HG03045 (cell line): ENCODE measurements at regions not wholly inside any gene's neighbourhood (a gene's known extent, or its start where the extent isn't known, plus 50 kb on each side); places are given as distances from the start of the nearest gene placed in this dataset.

Experiments
- ATAC-seq: cut with Tn5 transposase; IDR thresholded peaks from one replicate; pipeline ENCODE4 v1.9.1; 2021; ENCODE audit warnings: mild to moderate bottlenecking, moderate library complexity; ENCODE audit not compliant: unreplicated experiment

DNA sequence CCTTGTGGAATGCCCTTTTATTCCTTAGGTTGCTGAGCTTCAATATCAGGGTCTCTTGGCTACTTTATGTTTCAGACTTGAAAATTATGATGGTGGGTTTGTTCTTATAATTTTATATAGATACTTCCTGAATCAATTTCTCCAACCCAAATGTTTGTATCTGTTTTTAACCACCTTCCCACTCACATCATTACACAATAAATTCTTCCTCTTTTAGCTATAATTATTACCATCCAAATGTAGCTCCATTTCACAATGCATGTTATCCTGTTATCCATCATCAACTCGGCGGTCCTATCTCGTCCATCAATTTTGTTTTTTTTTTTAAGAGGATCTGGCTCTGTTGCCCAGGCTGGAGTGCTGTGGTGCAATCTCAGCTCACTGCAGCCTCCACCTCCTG lies 357.6 kb upstream of the ZP4 start:
- no peak for ATAC-seq

DNA sequence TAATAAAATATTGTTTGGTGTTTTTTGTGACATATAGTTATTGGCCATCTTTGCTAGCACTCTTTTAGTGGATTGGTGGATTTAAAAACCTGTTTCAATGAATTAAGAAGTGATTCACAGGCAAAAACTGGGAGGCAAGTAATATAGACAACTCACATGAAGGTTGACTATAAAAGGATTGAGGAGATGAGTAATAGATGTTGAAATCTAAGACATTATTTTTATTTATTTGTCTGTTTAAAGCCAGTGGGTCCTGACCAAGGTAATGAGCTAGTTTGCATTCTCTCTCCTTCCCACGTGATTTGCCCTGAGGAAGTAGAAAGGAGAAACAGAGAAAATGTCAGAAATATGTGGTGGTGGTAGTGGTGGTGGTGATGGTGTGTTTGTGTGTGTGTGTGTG lies 351.5 kb upstream of the ZP4 start:
- ATAC-seq, result no peak

DNA sequence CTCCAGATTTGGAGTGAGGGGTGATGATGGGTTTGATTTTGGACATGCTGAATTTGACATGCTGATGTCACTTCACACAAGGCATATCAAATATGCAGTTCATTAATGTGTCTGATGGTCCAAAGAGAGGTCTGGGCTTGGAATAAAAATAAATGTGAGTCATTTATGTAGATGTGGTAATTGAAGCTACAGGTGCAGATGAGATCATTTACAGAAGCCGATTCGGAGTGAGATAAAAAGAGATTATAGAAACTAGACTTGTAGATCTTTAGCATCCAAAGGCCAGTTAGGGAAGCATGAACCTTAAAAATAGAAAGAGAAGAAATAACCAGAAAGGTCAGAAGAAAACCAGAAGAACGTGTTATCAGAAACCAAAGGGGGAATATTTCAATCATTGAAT lies 350.9 kb upstream of the ZP4 start:
- ATAC-seq, result no peak

GRCh38 chr1:238239343-238239742 lies 348.6 kb upstream of the ZP4 start:
- no peak for ATAC-seq

DNA sequence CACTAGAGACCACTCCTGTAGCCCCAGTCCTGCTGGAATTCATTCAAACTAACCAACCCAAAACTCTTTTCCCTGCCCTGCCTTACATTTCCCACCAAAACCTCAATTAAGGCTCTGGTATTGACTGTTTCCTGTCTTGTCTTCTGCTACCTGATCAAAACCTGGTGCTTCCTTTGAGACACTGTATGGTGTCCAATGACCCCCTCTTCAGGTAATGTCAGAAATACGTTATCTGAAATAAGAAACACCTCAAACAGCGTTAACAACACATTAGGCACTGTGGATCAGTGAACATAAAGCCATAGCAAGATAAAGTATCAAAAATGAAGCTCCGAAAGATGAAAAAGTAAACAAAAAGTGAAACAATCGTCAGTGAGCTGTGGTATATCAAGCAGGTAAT lies 343.2 kb upstream of the ZP4 start:
- ATAC-seq, result no peak

DNA sequence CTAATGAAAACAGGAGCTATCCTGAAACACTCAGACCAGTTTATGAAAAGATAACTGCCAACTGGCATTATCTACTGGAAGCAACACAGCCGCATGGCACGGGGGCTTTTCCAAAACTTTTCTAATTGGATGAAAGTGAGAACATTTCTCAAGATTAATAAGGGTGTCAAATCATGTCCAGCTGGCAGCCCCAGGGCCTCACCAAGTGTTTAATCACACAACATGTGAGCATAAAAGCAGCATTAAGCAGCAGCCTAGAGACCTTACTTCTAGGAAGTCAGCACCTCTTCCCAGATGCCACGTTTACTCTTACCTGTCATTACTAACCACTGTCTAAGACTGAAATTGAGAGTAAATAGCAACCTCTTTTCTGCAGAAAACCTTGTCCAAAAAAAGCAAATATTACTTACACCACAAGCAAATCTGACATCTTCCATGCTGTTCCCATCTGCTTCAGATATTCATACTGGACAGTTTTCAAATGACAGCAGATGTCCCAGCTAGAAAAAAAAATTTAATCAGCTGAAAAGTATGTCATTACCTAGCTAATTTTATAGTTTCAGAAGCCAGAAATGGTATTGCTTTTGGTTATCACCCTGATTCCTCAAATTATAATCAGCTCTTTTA lies 341.5 kb upstream of the ZP4 start:
- no peak for ATAC-seq

DNA sequence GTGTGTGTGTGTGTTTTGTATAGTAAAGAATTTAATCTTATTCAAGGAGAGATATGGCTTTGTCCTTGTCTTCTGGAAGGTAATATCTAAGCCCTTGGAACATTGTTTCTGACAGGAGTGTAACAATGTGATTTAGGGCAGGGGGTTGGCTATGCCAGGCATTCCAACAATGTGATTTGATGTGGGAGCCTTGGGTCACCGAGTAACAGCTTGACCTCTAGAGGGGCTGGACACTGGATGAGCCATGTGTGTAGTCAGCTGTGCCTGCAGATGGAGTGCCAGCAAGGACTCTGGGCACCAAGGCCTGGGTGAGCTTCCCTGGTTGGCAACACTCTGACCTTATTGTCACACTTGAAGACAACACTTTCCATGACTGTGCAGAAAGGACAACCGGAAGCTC lies 336.1 kb upstream of the ZP4 start:
- no peak for ATAC-seq

DNA sequence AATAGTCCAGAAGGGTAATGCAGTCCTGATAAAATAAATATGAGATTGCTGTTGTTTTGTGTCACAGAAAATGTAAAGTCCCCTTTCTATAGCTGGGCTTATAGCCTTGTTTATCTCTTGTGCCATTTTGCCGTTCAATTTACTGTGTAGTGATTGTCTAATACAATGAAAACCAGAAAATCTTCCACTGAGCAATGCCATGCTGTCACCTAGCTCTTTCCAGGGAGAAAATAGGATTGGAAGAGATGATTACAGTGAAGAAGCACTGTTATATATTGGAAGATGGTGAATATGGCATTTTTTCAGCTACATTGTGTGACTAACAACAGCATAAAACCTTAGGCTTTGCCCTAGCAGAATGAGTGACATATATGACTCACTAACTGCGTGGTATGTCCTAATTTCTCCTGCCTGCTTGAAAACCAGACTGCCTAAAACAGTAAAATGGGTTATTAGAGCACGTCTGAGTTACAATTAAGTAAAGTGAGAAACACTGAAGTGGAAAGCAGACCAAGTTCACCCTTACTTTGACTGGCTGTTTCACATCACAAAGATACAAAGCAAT lies 332.4 kb upstream of the ZP4 start:
- ATAC-seq, result no peak

DNA sequence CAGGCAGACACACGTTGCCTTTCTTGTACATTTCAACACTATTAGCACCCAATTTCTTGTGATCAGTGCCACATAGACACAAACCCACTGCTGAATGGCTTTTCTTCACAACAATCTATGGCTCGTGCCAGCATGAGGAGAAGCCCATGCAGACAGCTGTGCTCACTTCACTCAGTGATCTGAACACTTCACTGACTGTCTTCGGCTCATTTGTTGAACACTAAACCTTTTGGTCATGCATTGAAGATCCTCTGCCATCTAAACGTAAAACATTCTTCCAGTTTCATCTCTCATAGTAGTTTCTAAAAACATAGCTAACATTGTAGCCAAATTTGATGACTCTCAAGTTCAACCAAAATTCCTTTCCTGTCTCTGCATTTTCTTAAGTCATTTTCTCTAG lies 331.0 kb upstream of the ZP4 start:
- no peak for ATAC-seq

DNA sequence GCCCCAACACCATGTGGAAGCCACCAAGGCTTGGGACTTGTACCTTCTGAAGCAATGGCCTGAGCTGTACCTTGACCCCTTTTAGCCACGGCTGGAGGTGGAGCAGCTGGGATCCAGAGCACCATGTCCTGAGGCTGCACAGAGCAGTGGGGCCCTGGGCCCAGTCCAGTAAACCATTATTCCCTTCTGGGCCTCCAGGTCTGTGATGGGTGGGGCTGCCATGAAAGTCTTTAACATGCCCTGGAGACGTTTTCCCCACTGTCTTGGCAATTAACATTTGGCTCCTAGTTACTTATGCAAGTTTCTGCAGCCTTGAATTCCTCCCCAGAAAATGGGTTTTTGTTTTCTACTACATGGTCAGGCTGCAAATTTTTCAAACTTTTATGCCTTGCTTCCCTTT lies 323.7 kb upstream of the ZP4 start:
- ATAC-seq, result no peak

GRCh38 chr1:238205045-238205662 lies 314.4 kb upstream of the ZP4 start:
- no peak for ATAC-seq

- ATAC-seq, result no peak
Measured at GRCh38 chr1:238201992-238202391, 311.3 kb upstream of the ZP4 start.

- no peak for ATAC-seq
Measured at GRCh38 chr1:238199325-238199724, 308.6 kb upstream of the ZP4 start.

- no peak for ATAC-seq
Measured at GRCh38 chr1:238196516-238196915, 305.8 kb upstream of the ZP4 start.

DNA sequence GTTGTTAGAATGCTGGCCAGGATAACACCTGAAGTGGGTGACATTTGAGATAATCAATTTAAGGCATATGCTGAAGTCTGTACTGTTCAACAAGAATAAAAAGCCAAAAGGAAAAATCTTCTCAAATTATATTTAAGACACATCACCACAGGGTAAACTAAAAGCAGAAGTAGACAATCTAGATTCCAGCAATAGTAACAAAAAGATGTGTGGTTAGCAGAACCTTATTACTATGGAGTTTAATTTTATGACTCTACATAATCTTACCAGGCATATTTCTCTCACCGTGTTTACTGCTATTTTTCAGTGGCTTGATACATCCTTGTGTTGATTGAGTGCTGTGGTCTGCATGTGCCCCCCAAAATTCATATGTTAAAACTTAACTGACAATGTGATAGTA lies 300.4 kb upstream of the ZP4 start:
- ATAC-seq, result no peak

- ATAC-seq, result no peak
Measured at GRCh38 chr1:238187575-238187949, 296.8 kb upstream of the ZP4 start.

DNA sequence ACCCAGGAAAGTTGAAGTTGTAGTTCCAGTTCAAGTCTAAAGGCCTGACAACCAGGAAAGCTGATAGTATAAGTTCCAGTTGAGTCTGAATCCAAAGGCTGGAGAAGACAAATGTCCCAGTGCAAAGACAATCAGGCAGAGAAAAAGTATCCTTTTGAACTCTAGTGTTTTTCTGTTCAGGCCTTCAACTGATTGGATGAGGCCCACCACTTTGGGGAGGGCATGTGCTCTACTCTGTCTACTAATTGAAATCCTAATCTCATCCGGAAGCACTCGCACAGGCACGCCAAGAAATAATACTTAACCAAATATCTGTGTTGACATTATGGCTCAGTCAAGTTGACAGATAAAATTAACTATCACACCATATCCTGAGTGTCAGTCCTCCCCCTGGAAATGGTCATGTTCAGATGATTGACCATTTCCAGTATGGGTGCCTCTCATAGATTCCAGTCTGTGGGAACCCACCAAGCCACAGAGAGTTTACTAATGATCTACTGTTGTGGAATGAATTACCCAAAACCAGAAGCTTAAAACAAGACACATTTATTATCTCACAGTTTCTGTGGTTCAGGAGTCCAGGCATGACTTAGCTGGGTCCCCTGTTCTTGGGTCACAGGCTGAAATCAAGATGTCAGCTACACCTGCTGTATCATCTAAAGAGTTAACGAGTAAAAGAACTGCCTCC lies 296.3 kb upstream of the ZP4 start:
- no peak for ATAC-seq

DNA sequence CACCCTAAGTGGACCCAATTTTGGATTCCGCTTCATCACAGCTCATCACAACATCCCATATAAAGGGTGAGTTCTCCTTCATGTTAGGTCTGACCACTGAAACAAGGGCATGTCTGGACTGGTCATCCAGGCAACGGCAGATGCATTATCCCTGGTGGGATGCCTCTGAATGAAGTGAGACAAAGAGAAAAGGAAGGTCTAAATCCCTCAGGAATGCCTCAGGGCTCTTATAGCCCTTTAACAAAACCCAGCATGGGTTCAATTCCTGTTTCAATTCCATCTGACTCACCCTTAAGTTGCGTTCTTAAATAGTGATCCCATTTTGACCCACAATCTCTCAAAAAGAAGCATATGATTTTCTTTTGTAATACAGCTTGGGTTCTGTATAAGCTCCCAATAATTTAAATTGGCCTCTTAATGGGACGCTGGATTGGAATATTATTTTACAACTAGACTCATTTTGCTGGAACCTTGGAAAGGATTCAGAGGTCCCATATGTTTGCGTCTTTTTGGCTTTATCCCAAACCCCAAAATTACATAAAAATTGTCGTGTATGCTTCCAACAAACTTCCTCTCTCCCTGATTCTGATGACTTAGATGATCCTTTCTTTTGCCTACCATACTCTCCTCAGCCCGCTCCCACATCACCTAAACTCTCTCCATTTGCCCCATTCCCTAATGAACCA lies 287.4 kb upstream of the ZP4 start:
- no peak for ATAC-seq

- ATAC-seq, result no peak
Measured at GRCh38 chr1:238177351-238177750, 286.6 kb upstream of the ZP4 start.

GRCh38 chr1:238176441-238176840 lies 285.7 kb upstream of the ZP4 start:
- no peak for ATAC-seq

DNA sequence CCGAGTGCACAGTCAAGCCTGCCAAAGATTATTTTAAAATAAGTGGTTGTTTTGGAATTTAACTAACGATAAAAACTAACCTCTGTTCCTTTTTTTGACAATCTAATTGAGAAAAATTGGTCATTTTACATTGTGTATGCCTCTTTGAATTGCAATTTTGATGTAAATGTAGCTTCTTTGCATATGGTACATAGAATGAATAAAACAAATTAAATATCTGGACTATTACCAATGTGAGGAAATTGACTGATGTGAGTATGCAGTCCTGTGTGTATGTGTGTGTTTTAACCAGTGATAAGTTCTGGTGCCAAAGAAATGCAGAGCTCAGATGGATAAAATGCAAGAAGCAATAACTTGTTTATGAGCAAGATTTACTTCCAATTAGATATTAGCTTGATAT lies 281.3 kb upstream of the ZP4 start:
- ATAC-seq, result no peak

- ATAC-seq, result no peak
Measured at GRCh38 chr1:238161955-238162354, 271.2 kb upstream of the ZP4 start.
